K562 (cell line): ENCODE measurements at regions not wholly inside any gene's neighbourhood (a gene's known extent, or its start where the extent isn't known, plus 50 kb on each side); places are given as distances from the start of the nearest gene placed in this dataset.
A peak's percentile ranks its signal among the peaks of the same experiment; 100 is the strongest.

Experiments
- ATAC-seq: fragments of 200-7000 bp; cut with Tn5 transposase; 3 replicates; pipeline ENCODE4 v1.9.1; 2020; ENCODE audit warnings: moderate library complexity
- BruUV-seq: library from RNA; stranded (reverse); fragments of 400-500 nt; replicated peaks from 2 replicates; lab custom pipeline; 2021; lab: Mats Ljungman, UMichigan
- CTCF ChIA-PET: fragments of 300-600 bp; formaldehyde crosslinking; extraction: SDS; loops from one replicate; lab custom pipeline; 2021; ENCODE audit warnings: low intra/inter-chr PET ratio; lab: Yijun Ruan, JAX
- POLR2A ChIA-PET: fragments of 300-600, 350-650 bp; sonication (Branson Sonifier 250); formaldehyde crosslinking; extraction: SDS; loops from one replicate; lab custom pipeline; 2021; ENCODE audit warnings: antibody characterized with exemption, inconsistent platforms; lab: Yijun Ruan, JAX
- DNase-seq, 4 experiments: peaks; one replicate each; pipeline versions ENCODE4 v3.0.0 to v3.0.0-alpha.2; 2011 to 2018; ENCODE audit warnings: low spot score in 3 of 4, mixed read lengths in 3 of 4; ENCODE audit errors: extremely low read depth in 1 of 4
- FAIRE-seq: peaks from 2 replicates; lab custom pipeline; 2011; peaks lifted over from hg19 to GRCh38; lab: Jason Lieb, UNC
- H2AFZ ChIP-seq: 2 replicates; pipeline ENCODE4 v1.6.0; 2011; ENCODE audit warnings: low read depth, low read length, control low read depth, inconsistent platforms
- H3K27ac ChIP-seq: fragments of 200-600 bp; 3 replicates; pipeline ENCODE4 v1.8.0; 2011; ENCODE audit warnings: low read depth, mild to moderate bottlenecking, control low read depth, inconsistent platforms, low read length, moderate library complexity, mixed read lengths; ENCODE audit errors: extremely low read depth
- H3K27me3 ChIP-seq, 2 experiments: fragments of 300-600 bp in 1 of 2; 2 replicates in 1 of 2; 3 replicates in 1 of 2; pipeline versions ENCODE4 v1.6.0 to v1.8.0; 2011; ENCODE audit warnings: inconsistent platforms in 2 of 2, low read length in 2 of 2, mild to moderate bottlenecking in 1 of 2, mixed read lengths in 1 of 2, moderate library complexity in 1 of 2; ENCODE audit not compliant: control insufficient read depth in 2 of 2, insufficient read depth in 2 of 2
- H3K36me3 ChIP-seq: fragments of 300-600 bp; 3 replicates; pipeline ENCODE4 v1.8.0; 2011; ENCODE audit warnings: mild to moderate bottlenecking, low read length, inconsistent platforms; ENCODE audit not compliant: control insufficient read depth, insufficient read depth
- H3K4me1 ChIP-seq, 2 experiments: fragments of 200-600 bp in 1 of 2; replicated peaks in 1 of 2; 2 replicates in 1 of 2; 3 replicates in 1 of 2; pipeline versions ENCODE4 v1.5.1 to v1.8.0; 2011; ENCODE audit warnings: inconsistent platforms in 2 of 2, low read length in 2 of 2, mild to moderate bottlenecking in 1 of 2, mixed read lengths in 1 of 2, moderate library complexity in 1 of 2; ENCODE audit not compliant: control insufficient read depth in 2 of 2, insufficient read depth in 2 of 2
- H3K4me2 ChIP-seq: 2 replicates; pipeline ENCODE4 v1.6.1; 2011; ENCODE audit warnings: low read length, control low read depth, inconsistent platforms, mixed read lengths; ENCODE audit not compliant: insufficient read depth
- H3K4me3 ChIP-seq: fragments of 200-600 bp; sonication (generic), shearing (Covaris generic); 2 replicates; pipeline ENCODE4 v1.5.1; 2016; ENCODE audit warnings: control low read depth, inconsistent platforms
- H3K79me2 ChIP-seq: fragments of 200-600 bp; 3 replicates; pipeline ENCODE4 v1.8.0; 2011; ENCODE audit warnings: low read length, inconsistent platforms; ENCODE audit not compliant: control insufficient read depth, insufficient read depth
- H3K9ac ChIP-seq, 2 experiments: 2 replicates each; pipeline versions ENCODE4 v1.6.0 to v1.6.1; 2011; ENCODE audit warnings: low read depth in 2 of 2, low read length in 2 of 2, control low read depth in 1 of 2, inconsistent platforms in 1 of 2, mild to moderate bottlenecking in 1 of 2, mixed read lengths in 1 of 2; ENCODE audit not compliant: insufficient read depth in 1 of 2
- H3K9me1 ChIP-seq: one replicate; pipeline ENCODE4 v1.6.0; 2011; ENCODE audit warnings: inconsistent platforms, mild to moderate bottlenecking, low read length, moderate library complexity; ENCODE audit not compliant: control insufficient read depth, insufficient read depth
- H3K9me3 ChIP-seq: replicated peaks from 2 replicates; pipeline ENCODE4 v1.5.1; 2011; ENCODE audit warnings: low read depth, low read length, inconsistent platforms; ENCODE audit not compliant: control insufficient read depth, insufficient read depth
- H4K20me1 ChIP-seq: replicated peaks from 2 replicates; pipeline ENCODE4 v1.6.1; 2011; ENCODE audit warnings: low read length, inconsistent platforms, mixed read lengths; ENCODE audit not compliant: control insufficient read depth, insufficient read depth
- ATF3 ChIP-seq, 2 experiments: fragments of 450-650 bp in 1 of 2; sonication (generic) in 1 of 2; formaldehyde crosslinking in 1 of 2; IDR thresholded peaks in 1 of 2; conservative IDR thresholded peaks in 1 of 2; 2 replicates each; pipeline versions ENCODE4 v1.6.1 to v1.8.1; 2016 to 2023; ENCODE audit warnings: mild to moderate bottlenecking in 2 of 2, moderate library complexity in 2 of 2, inconsistent platforms in 1 of 2, missing genetic modification reagents in 1 of 2
- FOSL1 ChIP-seq: fragments of 200-800 bp; sonication (Bioruptor generic); conservative IDR thresholded peaks from 2 replicates; pipeline ENCODE4 v1.6.1; 2016; ENCODE audit warnings: missing genetic modification characterization, missing compliant biosample characterization
- SMARCC2 ChIP-seq: fragments of 450-650 bp; IDR thresholded peaks from 2 replicates; pipeline ENCODE4 v1.6.1; 2017; ENCODE audit warnings: antibody characterized with exemption, moderate library complexity, mild to moderate bottlenecking, low read depth
- SRSF1 ChIP-seq: fragments of 200-400 bp; formaldehyde crosslinking; IDR thresholded peaks from 2 replicates; pipeline ENCODE4 v1.6.1; 2017; ENCODE audit warnings: mild to moderate bottlenecking, low read depth, low read length, moderate library complexity
- WGBS: fragments of 100-300 bp; shearing (Covaris generic); methylation state at CpG from one replicate; pipeline ENCODE4 v1.1.6; 2016; ENCODE audit warnings: low coverage, mixed read lengths; ENCODE audit not compliant: insufficient coverage; ENCODE audit errors: missing lambda C conversion rate; 5-methylcytosine and 5-hydroxymethylcytosine counted together
- in situ Hi-C: fragments of 300-500 bp; cut with MboI; formaldehyde crosslinking; loops from 4 replicates; pipeline ENCODE4 v1.15.0; 2018; ENCODE audit warnings: inconsistent platforms, mixed read lengths
- intact Hi-C: fragments of 100-400 bp; cut with micrococcal nuclease; formaldehyde crosslinking; loops from 2 replicates; pipeline ENCODE4 v1.14.2; 2022

DNA sequence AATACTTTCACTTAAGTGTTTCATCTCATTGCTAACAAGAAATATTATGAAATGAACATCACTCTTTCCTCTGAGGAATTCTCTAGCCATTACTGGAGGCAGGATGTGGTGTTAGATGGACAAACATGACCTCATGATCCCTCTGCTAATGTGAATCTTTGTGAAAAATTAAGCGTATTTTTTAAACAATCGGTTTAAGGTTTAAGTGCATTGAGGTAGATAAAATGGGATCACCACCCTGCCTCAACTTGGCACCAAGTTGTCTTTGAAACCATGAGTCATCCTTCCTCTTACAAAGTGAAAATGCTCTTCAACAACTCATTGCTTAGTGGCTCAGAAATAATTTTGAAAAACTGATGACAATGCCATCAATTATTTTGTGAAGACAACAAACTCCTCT is 76.0 kb upstream of the DCBLD2 start:
- Histone ChIP-seq H2AFZ (no peak overlapping the region), H3K36me3 (no peaks in the 10 kb centered on the region), H3K27me3 (no peaks in the 10 kb centered on the region), H3K9me3 (no peaks in the 10 kb centered on the region), H3K9me1 (no peaks in the 10 kb centered on the region), H3K79me2 (no peaks in the 10 kb centered on the region), H3K4me3 (no peak overlapping the region), H3K4me2 (no peak overlapping the region), H4K20me1 (no peaks in the 10 kb centered on the region), H3K4me1 (no peaks in the 10 kb centered on the region; a peak in 1 of 5 replicates), H3K9ac (no peak overlapping the region), H3K27ac (no peak overlapping the region)
- CTCF ChIA-PET, result no interaction called here
- 7% methylated on average over 2 of the region's 2 CpGs for WGBS
- in situ Hi-C loops (no loop called here), intact Hi-C loops (no loop called here)
- FAIRE-seq (peak; percentile 15), DNase-seq (no peak), ATAC-seq (no peak)
- peak; percentile 41; the same call in 1 of the 2 replicates for TF ChIP-seq ATF3 (IDR thresholded peaks at IDR 0.05)
- no peak for TF ChIP-seq ATF3 (CRISPR knock-in tag; conservative IDR thresholded peaks at IDR 0.05)
- peak; percentile 56 for TF ChIP-seq FOSL1 (tag)
- TF ChIP-seq SMARCC2, result no peak
- POLR2A ChIA-PET, result no interaction called here
- no TSS peak for BruUV-seq

- DNase-seq (no peak), FAIRE-seq (no peak), ATAC-seq (no peak)
- Histone ChIP-seq H3K9me1 (no peaks in the 10 kb centered on the region), H3K4me3 (no peak overlapping the region), H3K9ac (no peak overlapping the region), H3K4me2 (no peak overlapping the region), H3K79me2 (no peaks in the 10 kb centered on the region), H4K20me1 (no peaks in the 10 kb centered on the region), H3K9me3 (no peaks in the 10 kb centered on the region), H3K27me3 (no peaks in the 10 kb centered on the region), H2AFZ (no peak overlapping the region), H3K27ac (no peak overlapping the region), H3K36me3 (no peaks in the 10 kb centered on the region), H3K4me1 (no peaks in the 10 kb centered on the region)
- in situ Hi-C loops (no loop called here), intact Hi-C loops (no loop called here)
- TF ChIP-seq SRSF1, result no peak
- BruUV-seq, result no TSS peak
- ChIA-PET CTCF (no interaction called here), POLR2A (no interaction called here)
Measured at GRCh38 chr3:98974442-98974841, 72.9 kb upstream of the DCBLD2 start.
